Hepatocyte (in vitro differentiated cells): ENCODE measurements at regions not wholly inside any gene's neighbourhood (a gene's known extent, or its start where the extent isn't known, plus 50 kb on each side); places are given as distances from the start of the nearest gene placed in this dataset.

Experiments
- DNase-seq: peaks from one replicate; pipeline ENCODE4 v3.0.0-alpha.2; 2016; ENCODE audit warnings: low spot score
- H2AFZ ChIP-seq: fragments of 200-600 bp; sonication (generic); 2 replicates; pipeline ENCODE4 v1.6.0; 2016; ENCODE audit warnings: antibody characterized with exemption, mild to moderate bottlenecking
- H3K27ac ChIP-seq: fragments of 200-600 bp; sonication (generic); 2 replicates; pipeline ENCODE4 v1.5.1; 2016; ENCODE audit warnings: mild to moderate bottlenecking
- H3K27me3 ChIP-seq: fragments of 200-600 bp; sonication (generic); 2 replicates; pipeline ENCODE4 v1.6.1; 2016
- H3K36me3 ChIP-seq: fragments of 200-600 bp; sonication (generic); replicated peaks from 2 replicates; pipeline ENCODE4 v1.5.1; 2016; ENCODE audit warnings: low read depth; ENCODE audit not compliant: insufficient read depth
- H3K4me1 ChIP-seq: fragments of 200-600 bp; sonication (generic); 2 replicates; pipeline ENCODE4 v1.5.1; 2016; ENCODE audit warnings: mild to moderate bottlenecking, moderate library complexity; ENCODE audit not compliant: insufficient read depth
- H3K4me2 ChIP-seq: fragments of 200-600 bp; sonication (generic); 2 replicates; pipeline ENCODE4 v1.6.0; 2016
- H3K4me3 ChIP-seq: fragments of 200-600 bp; sonication (generic); 2 replicates; pipeline ENCODE4 v1.5.1; 2016; ENCODE audit warnings: mild to moderate bottlenecking
- H3K79me2 ChIP-seq: fragments of 200-600 bp; sonication (generic); 2 replicates; pipeline ENCODE4 v1.6.0; 2017; ENCODE audit warnings: mild to moderate bottlenecking
- H3K9me2 ChIP-seq: fragments of 200-600 bp; sonication (generic); replicated peaks from 2 replicates; pipeline ENCODE4 v1.6.0; 2017; ENCODE audit warnings: mild to moderate bottlenecking; ENCODE audit not compliant: insufficient read depth
- H3K9me3 ChIP-seq: fragments of 200-600 bp; sonication (generic); 2 replicates; pipeline ENCODE4 v1.5.1; 2016; ENCODE audit warnings: low read depth, mild to moderate bottlenecking
- H4K20me1 ChIP-seq: fragments of 200-600 bp; sonication (generic); 2 replicates; pipeline ENCODE4 v1.6.0; 2016; ENCODE audit warnings: mild to moderate bottlenecking; ENCODE audit not compliant: insufficient read depth, poor library complexity, severe bottlenecking
- CTCF ChIP-seq: fragments of 200-600 bp; sonication (generic); IDR thresholded peaks from 2 replicates; pipeline ENCODE4 v1.5.1; 2016; ENCODE audit warnings: antibody characterized with exemption, mild to moderate bottlenecking; ENCODE audit not compliant: poor library complexity
- EZH2 ChIP-seq: fragments of 200-600 bp; sonication (generic); IDR thresholded peaks from 2 replicates; pipeline ENCODE4 v1.6.1; 2016; ENCODE audit warnings: antibody characterized with exemption, mild to moderate bottlenecking, borderline replicate concordance
- EZH2phosphoT487 ChIP-seq: fragments of 200-600 bp; sonication (generic); IDR thresholded peaks from one replicate; pipeline ENCODE4 v1.6.1; 2018; ENCODE audit warnings: antibody characterized with exemption, mild to moderate bottlenecking, low read depth, moderate library complexity; ENCODE audit not compliant: unreplicated experiment, severe bottlenecking
- WGBS: methylation state at CpG from one replicate; pipeline ENCODE4 v1.1.6; 2016; ENCODE audit warnings: low lambda C conversion rate; ENCODE audit errors: missing lambda C conversion rate; 5-methylcytosine and 5-hydroxymethylcytosine counted together

DNA sequence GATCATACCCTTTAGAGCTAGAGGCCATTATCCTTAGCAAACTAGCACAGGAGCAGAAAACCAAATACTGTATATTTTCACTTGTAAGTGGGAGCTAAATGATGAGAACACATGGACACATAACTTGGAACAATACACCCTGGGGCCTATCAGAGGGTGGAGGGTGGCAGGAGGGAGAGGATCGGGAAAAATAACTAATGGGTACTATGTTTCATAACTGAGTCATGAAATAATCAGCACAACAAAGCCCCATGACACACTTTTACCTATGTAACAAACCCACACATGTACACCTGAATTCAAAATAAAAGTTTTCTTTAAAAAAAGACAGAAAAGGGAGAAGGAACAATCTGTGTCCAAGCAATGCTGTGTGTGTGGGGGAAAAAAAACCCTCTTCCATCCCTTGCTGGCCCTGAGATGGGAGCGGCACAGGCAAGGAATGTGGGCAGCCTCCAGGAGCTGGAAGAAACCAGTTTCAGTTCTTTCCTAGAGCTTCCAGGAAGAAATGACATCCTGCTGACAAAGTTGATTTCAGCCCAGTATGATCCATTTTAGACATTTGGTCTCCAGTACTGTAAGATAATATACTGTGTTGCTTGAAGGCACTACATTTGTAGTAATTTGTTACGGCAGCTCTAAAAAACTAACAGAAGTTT is 458.7 kb upstream of the CNTNAP5 start:
- Histone ChIP-seq H4K20me1 (no peaks in the 10 kb centered on the region), H3K27me3 (no peaks in the 10 kb centered on the region), H2AFZ (no peak overlapping the region), H3K9me2 (no peaks in the 10 kb centered on the region), H3K4me3 (no peak overlapping the region), H3K36me3 (no peaks in the 10 kb centered on the region), H3K79me2 (no peaks in the 10 kb centered on the region), H3K9me3 (no peaks in the 10 kb centered on the region), H3K4me1 (no peaks in the 10 kb centered on the region), H3K27ac (no peak overlapping the region), H3K4me2 (no peak overlapping the region)
- WGBS = 94% methylated on average over 3 of the region's 3 CpGs
- no peak for TF ChIP-seq CTCF
- TF ChIP-seq EZH2phosphoT487 = no peak
- TF ChIP-seq EZH2 = no peak
- DNase-seq = no peak

DNA sequence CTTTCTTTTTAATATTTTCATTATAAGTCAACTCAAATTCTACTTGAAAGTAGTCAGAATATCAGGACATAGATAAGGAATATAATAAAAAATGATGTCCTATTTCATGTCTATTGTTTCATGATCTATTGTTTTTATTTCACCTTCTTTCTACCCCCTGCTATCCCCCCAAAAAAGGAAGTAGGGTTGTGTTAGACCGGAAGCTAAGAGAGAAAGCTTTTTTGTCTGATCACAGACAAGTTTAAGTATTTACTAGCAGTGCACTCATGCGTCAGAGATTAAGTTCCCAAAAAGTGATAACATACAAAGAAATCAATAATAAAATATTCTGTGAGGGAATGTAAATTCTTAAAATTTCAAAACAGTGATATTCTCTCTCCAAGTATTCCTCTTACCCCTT is 447.1 kb upstream of the CNTNAP5 start:
- H3K9me2 ChIP-seq = no peaks in the 10 kb centered on the region
- DNase-seq = no peak
- H3K36me3 ChIP-seq = no peaks in the 10 kb centered on the region
- no peaks in the 10 kb centered on the region for H3K79me2 ChIP-seq
- H4K20me1 ChIP-seq = no peaks in the 10 kb centered on the region
- no peak for TF ChIP-seq EZH2
- no peak for TF ChIP-seq EZH2phosphoT487
- no peak for TF ChIP-seq CTCF
- no peaks in the 10 kb centered on the region for H3K4me1 ChIP-seq
- H3K4me2 ChIP-seq = no peak overlapping the region
- no peaks in the 10 kb centered on the region for H3K27me3 ChIP-seq
- H2AFZ ChIP-seq = no peak overlapping the region
- WGBS = 78% methylated on average over 2 of the region's 2 CpGs
- H3K4me3 ChIP-seq = no peak overlapping the region
- no peaks in the 10 kb centered on the region for H3K9me3 ChIP-seq
- H3K27ac ChIP-seq = no peak overlapping the region

- no peak for DNase-seq
- Histone ChIP-seq H3K4me1 (no peaks in the 10 kb centered on the region), H3K4me2 (no peak overlapping the region), H2AFZ (no peak overlapping the region), H3K9me2 (no peaks in the 10 kb centered on the region), H3K4me3 (no peak overlapping the region), H3K9me3 (no peaks in the 10 kb centered on the region), H3K27me3 (no peaks in the 10 kb centered on the region), H3K79me2 (no peaks in the 10 kb centered on the region), H4K20me1 (no peaks in the 10 kb centered on the region), H3K27ac (no peak overlapping the region), H3K36me3 (no peaks in the 10 kb centered on the region)
- WGBS = 66% methylated on average over 1 of the region's 1 CpG
- TF ChIP-seq EZH2 (no peak), EZH2phosphoT487 (no peak), CTCF (no peak)
These were observed 428.5 kb upstream of the CNTNAP5 start for GRCh38 chr2:123596621-123597020.
